MM.1S (cell line): ENCODE measurements at regions not wholly inside any gene's neighbourhood (a gene's known extent, or its start where the extent isn't known, plus 50 kb on each side); places are given as distances from the start of the nearest gene placed in this dataset.

Source experiments
- EZH2 ChIP-seq: fragments of 300-600 bp; sonication (generic); optimal IDR thresholded peaks from 2 replicates; pipeline ENCODE3; 2017; ENCODE audit warnings: low read depth, mild to moderate bottlenecking, antibody characterized with exemption, low read length, mixed read lengths
- TF ChIP-seq, protein P1 (sequence below): fragments of 300-600 bp; sonication (generic); IDR thresholded peaks from 2 replicates; pipeline ENCODE4 v1.5.1; 2016; ENCODE audit warnings: antibody characterized with exemption, low read length, mixed read lengths

DNA sequence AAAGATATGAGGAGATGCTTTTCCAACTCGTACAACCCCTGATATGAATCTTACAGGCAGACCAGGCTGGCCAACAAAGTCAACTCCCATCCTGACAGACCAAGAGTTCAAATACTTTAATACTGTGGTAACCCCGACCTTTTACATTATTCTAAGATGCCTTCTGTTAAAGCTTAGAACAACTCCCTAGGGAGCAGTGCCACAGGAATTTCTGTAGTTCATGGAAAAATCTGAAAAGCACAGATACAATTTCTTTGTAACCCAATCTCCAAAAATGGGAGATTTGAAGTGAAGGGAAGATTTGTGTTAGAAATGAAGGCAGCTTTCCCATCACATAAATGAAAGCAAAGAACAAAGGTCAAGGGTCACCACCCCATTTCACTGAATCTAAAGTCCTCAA, 151.3 kb upstream of the BEND6 start:
- no peak for TF ChIP-seq EZH2
- TF ChIP-seq, protein P1, sequence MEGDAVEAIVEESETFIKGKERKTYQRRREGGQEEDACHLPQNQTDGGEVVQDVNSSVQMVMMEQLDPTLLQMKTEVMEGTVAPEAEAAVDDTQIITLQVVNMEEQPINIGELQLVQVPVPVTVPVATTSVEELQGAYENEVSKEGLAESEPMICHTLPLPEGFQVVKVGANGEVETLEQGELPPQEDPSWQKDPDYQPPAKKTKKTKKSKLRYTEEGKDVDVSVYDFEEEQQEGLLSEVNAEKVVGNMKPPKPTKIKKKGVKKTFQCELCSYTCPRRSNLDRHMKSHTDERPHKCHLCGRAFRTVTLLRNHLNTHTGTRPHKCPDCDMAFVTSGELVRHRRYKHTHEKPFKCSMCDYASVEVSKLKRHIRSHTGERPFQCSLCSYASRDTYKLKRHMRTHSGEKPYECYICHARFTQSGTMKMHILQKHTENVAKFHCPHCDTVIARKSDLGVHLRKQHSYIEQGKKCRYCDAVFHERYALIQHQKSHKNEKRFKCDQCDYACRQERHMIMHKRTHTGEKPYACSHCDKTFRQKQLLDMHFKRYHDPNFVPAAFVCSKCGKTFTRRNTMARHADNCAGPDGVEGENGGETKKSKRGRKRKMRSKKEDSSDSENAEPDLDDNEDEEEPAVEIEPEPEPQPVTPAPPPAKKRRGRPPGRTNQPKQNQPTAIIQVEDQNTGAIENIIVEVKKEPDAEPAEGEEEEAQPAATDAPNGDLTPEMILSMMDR = no peak
